Adipocyte (in vitro differentiated cells): ENCODE measurements at regions not wholly inside any gene's neighbourhood (a gene's known extent, or its start where the extent isn't known, plus 50 kb on each side); places are given as distances from the start of the nearest gene placed in this dataset.

Source experiments
- DNase-seq: peaks from one replicate; pipeline ENCODE4 v3.0.0-alpha.2; 2015; ENCODE audit warnings: low read depth
- H3K27me3 ChIP-seq: replicated peaks from 2 replicates; pipeline ENCODE4 v1.7.0; 2013; ENCODE audit warnings: mild to moderate bottlenecking, low read length, moderate library complexity; ENCODE audit not compliant: control insufficient read depth, insufficient read depth
- H3K36me3 ChIP-seq: 2 replicates; pipeline ENCODE4 v1.7.0; 2013; ENCODE audit warnings: low read length, mild to moderate bottlenecking, moderate library complexity; ENCODE audit not compliant: control insufficient read depth, insufficient read depth, severe bottlenecking
- H3K4me1 ChIP-seq: 2 replicates; pipeline ENCODE4 v1.7.0; 2013; ENCODE audit warnings: mild to moderate bottlenecking, low read length, moderate library complexity; ENCODE audit not compliant: control insufficient read depth, insufficient read depth
- H3K4me3 ChIP-seq: 2 replicates; pipeline ENCODE4 v1.7.0; 2013; ENCODE audit warnings: mild to moderate bottlenecking, low read length, moderate library complexity
- H3K9ac ChIP-seq: 2 replicates; pipeline ENCODE4 v1.7.0; 2013; ENCODE audit warnings: mild to moderate bottlenecking, low read length, moderate library complexity
- H3K9me3 ChIP-seq: 2 replicates; pipeline ENCODE4 v1.7.0; 2013; ENCODE audit warnings: mild to moderate bottlenecking, low read length, moderate library complexity; ENCODE audit not compliant: control insufficient read depth

GRCh38 chr2:8065191-8065590 is 616.7 kb upstream of the ID2 start:
- Histone ChIP-seq H3K4me3 (no peak overlapping the region), H3K4me1 (no peaks in the 10 kb centered on the region), H3K9ac (no peak overlapping the region), H3K27me3 (no peaks in the 10 kb centered on the region), H3K36me3 (no peaks in the 10 kb centered on the region), H3K9me3 (no peaks in the 10 kb centered on the region)
- DNase-seq, result no peak

GRCh38 chr2:8067784-8068336 is 614.0 kb upstream of the ID2 start:
- H3K36me3 ChIP-seq, result no peaks in the 10 kb centered on the region
- H3K9ac ChIP-seq, result no peak overlapping the region
- H3K27me3 ChIP-seq, result no peaks in the 10 kb centered on the region
- no peaks in the 10 kb centered on the region for H3K4me1 ChIP-seq
- DNase-seq, result no peak
- H3K4me3 ChIP-seq, result no peak overlapping the region
- H3K9me3 ChIP-seq, result no peaks in the 10 kb centered on the region

- Histone ChIP-seq H3K4me1 (peaks cover 10% of the 10 kb centered on the region), H3K9me3 (no peaks in the 10 kb centered on the region), H3K36me3 (no peaks in the 10 kb centered on the region), H3K27me3 (no peaks in the 10 kb centered on the region), H3K4me3 (no peak overlapping the region), H3K9ac (no peak overlapping the region)
- no peak for DNase-seq
Observed at GRCh38 chr2:8072907-8073306, 608.9 kb upstream of the ID2 start.

- no peak overlapping the region for H3K4me3 ChIP-seq
- no peaks in the 10 kb centered on the region for H3K36me3 ChIP-seq
- DNase-seq, result no peak
- H3K9me3 ChIP-seq, result no peaks in the 10 kb centered on the region
- H3K27me3 ChIP-seq, result no peaks in the 10 kb centered on the region
- peaks cover 10% of the 10 kb centered on the region for H3K4me1 ChIP-seq
- H3K9ac ChIP-seq, result no peak overlapping the region
Observed at GRCh38 chr2:8073916-8074315, 607.9 kb upstream of the ID2 start.

- DNase-seq, result no peak
- H3K9me3 ChIP-seq, result no peaks in the 10 kb centered on the region
Observed at GRCh38 chr2:8076448-8077342, 605.2 kb upstream of the ID2 start.

GRCh38 chr2:8078705-8079104 is 603.2 kb upstream of the ID2 start:
- DNase-seq, result no peak
- no peak overlapping the region for H3K4me3 ChIP-seq

More at GRCh38 chr2:8076448-8077342, 605.2 kb upstream of the ID2 start:
- Histone ChIP-seq H3K9ac (no peak overlapping the region), H3K4me1 (peaks cover 10% of the 10 kb centered on the region), H3K4me3 (no peak overlapping the region), H3K27me3 (no peaks in the 10 kb centered on the region), H3K36me3 (no peaks in the 10 kb centered on the region)

GRCh38 chr2:8080063-8080462 is 601.8 kb upstream of the ID2 start:
- no peak for DNase-seq
- H3K36me3 ChIP-seq, result no peaks in the 10 kb centered on the region

More at GRCh38 chr2:8078705-8079104, 603.2 kb upstream of the ID2 start:
- no peaks in the 10 kb centered on the region for H3K27me3 ChIP-seq
- H3K9me3 ChIP-seq, result no peaks in the 10 kb centered on the region
- no peak overlapping the region for H3K9ac ChIP-seq
- no peaks in the 10 kb centered on the region for H3K36me3 ChIP-seq
- H3K4me1 ChIP-seq, result peaks cover 10% of the 10 kb centered on the region

GRCh38 chr2:8081130-8081529 is 600.7 kb upstream of the ID2 start:
- Histone ChIP-seq H3K9me3 (no peaks in the 10 kb centered on the region), H3K27me3 (no peaks in the 10 kb centered on the region), H3K36me3 (no peaks in the 10 kb centered on the region), H3K4me3 (no peak overlapping the region), H3K4me1 (peaks cover 3% of the 10 kb centered on the region), H3K9ac (no peak overlapping the region)
- no peak for DNase-seq

More at GRCh38 chr2:8080063-8080462, 601.8 kb upstream of the ID2 start:
- peaks cover 10% of the 10 kb centered on the region for H3K4me1 ChIP-seq
- no peak overlapping the region for H3K4me3 ChIP-seq
- no peaks in the 10 kb centered on the region for H3K9me3 ChIP-seq
- no peaks in the 10 kb centered on the region for H3K27me3 ChIP-seq
- H3K9ac ChIP-seq, result no peak overlapping the region

- no peaks in the 10 kb centered on the region for H3K9me3 ChIP-seq
- H3K9ac ChIP-seq, result no peak overlapping the region
- no peaks in the 10 kb centered on the region for H3K36me3 ChIP-seq
- DNase-seq, result no peak
- H3K27me3 ChIP-seq, result no peaks in the 10 kb centered on the region
- H3K4me3 ChIP-seq, result no peak overlapping the region
- peaks cover 16% of the 10 kb centered on the region for H3K4me1 ChIP-seq
Observed at GRCh38 chr2:8082840-8083239, 599.0 kb upstream of the ID2 start.

- no peak for DNase-seq
- no peak overlapping the region for H3K4me3 ChIP-seq
Observed at GRCh38 chr2:8086357-8086756, 595.5 kb upstream of the ID2 start.

GRCh38 chr2:8086796-8087479 is 594.9 kb upstream of the ID2 start:
- no peaks in the 10 kb centered on the region for H3K27me3 ChIP-seq
- peak overlapping the region; percentile 48 for H3K9ac ChIP-seq
- no peaks in the 10 kb centered on the region for H3K36me3 ChIP-seq
- peaks cover 49% of the 10 kb centered on the region for H3K4me1 ChIP-seq
- H3K9me3 ChIP-seq, result no peaks in the 10 kb centered on the region
- DNase-seq, result peak; percentile 84
- H3K4me3 ChIP-seq, result peak overlapping the region; percentile 20

More at GRCh38 chr2:8086357-8086756, 595.5 kb upstream of the ID2 start:
- Histone ChIP-seq H3K4me1 (peaks cover 48% of the 10 kb centered on the region), H3K36me3 (no peaks in the 10 kb centered on the region), H3K9ac (no peak overlapping the region), H3K27me3 (no peaks in the 10 kb centered on the region), H3K9me3 (no peaks in the 10 kb centered on the region)
